HG03159 (cell line): ENCODE measurements at regions not wholly inside any gene's neighbourhood (a gene's known extent, or its start where the extent isn't known, plus 50 kb on each side); places are given as distances from the start of the nearest gene placed in this dataset.

ENCODE experiments used
- ATAC-seq: cut with Tn5 transposase; IDR thresholded peaks from one replicate; pipeline ENCODE4 v1.9.1; 2021; ENCODE audit warnings: mild to moderate bottlenecking, moderate library complexity; ENCODE audit not compliant: unreplicated experiment

- ATAC-seq, result no peak
These were observed 157.6 kb downstream of the AACS start for GRCh38 chr12:125222876-125223275.

GRCh38 chr12:125225641-125226040 lies 160.4 kb downstream of the AACS start:
- ATAC-seq, result no peak

- no peak for ATAC-seq
These were observed 163.5 kb downstream of the AACS start for GRCh38 chr12:125228519-125229260.

- no peak for ATAC-seq
These were observed 164.8 kb downstream of the AACS start for GRCh38 chr12:125229878-125230530.

GRCh38 chr12:125233319-125233718 lies 168.1 kb downstream of the AACS start:
- no peak for ATAC-seq

GRCh38 chr12:125239563-125239962 lies 174.3 kb downstream of the AACS start:
- ATAC-seq, result no peak

GRCh38 chr12:125240717-125241116 lies 175.5 kb downstream of the AACS start:
- no peak for ATAC-seq

- no peak for ATAC-seq
These were observed 178.6 kb downstream of the AACS start for GRCh38 chr12:125243811-125244210.

- ATAC-seq, result no peak
These were observed 179.1 kb downstream of the AACS start for GRCh38 chr12:125244338-125244737.

- no peak for ATAC-seq
These were observed 180.6 kb downstream of the AACS start for GRCh38 chr12:125245581-125246557.

GRCh38 chr12:125247477-125247876 lies 182.2 kb downstream of the AACS start:
- ATAC-seq, result no peak

GRCh38 chr12:125249066-125249824 lies 184.0 kb downstream of the AACS start:
- no peak for ATAC-seq

GRCh38 chr12:125249932-125250331 lies 184.7 kb downstream of the AACS start:
- ATAC-seq, result no peak

- ATAC-seq, result no peak
These were observed 189.0 kb downstream of the AACS start for GRCh38 chr12:125254236-125254635.

GRCh38 chr12:125254856-125255255 lies 189.6 kb downstream of the AACS start:
- ATAC-seq, result no peak

GRCh38 chr12:125255935-125256633 lies 190.8 kb downstream of the AACS start:
- no peak for ATAC-seq

GRCh38 chr12:125256634-125256936 lies 191.3 kb downstream of the AACS start:
- ATAC-seq, result no peak

GRCh38 chr12:125259178-125259867 lies 194.1 kb downstream of the AACS start:
- ATAC-seq, result no peak

- ATAC-seq, result no peak
These were observed 197.6 kb downstream of the AACS start for GRCh38 chr12:125262851-125263250.

GRCh38 chr12:125263385-125263784 lies 198.2 kb downstream of the AACS start:
- ATAC-seq, result no peak
